ENCODE measurements at regions not wholly inside any gene's neighbourhood (a gene's known extent, or its start where the extent isn't known, plus 50 kb on each side); places are given as distances from the start of the nearest gene placed in this dataset.

DNA sequence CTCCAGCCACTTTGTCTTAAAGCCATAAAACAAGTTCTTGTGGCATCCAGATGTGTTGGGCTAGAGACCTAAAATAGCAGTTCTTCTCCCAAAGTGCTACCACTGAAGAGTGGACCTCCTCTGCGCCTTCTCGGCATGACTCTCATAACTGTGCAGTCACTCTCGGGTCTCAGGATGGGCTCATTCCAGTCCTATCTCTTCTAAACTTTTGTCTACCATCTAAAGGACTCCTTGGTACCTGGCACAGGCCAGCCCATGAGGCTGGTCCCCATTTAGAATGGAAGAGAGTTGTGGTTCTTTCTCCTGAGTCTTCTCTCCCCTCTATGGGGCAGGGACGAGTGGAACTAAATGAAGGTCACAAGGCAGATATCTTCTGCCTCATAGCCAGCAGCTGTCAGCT, 272.0 kb upstream of the TMTC4 start:
- TF ChIP-seq, protein P1, sequence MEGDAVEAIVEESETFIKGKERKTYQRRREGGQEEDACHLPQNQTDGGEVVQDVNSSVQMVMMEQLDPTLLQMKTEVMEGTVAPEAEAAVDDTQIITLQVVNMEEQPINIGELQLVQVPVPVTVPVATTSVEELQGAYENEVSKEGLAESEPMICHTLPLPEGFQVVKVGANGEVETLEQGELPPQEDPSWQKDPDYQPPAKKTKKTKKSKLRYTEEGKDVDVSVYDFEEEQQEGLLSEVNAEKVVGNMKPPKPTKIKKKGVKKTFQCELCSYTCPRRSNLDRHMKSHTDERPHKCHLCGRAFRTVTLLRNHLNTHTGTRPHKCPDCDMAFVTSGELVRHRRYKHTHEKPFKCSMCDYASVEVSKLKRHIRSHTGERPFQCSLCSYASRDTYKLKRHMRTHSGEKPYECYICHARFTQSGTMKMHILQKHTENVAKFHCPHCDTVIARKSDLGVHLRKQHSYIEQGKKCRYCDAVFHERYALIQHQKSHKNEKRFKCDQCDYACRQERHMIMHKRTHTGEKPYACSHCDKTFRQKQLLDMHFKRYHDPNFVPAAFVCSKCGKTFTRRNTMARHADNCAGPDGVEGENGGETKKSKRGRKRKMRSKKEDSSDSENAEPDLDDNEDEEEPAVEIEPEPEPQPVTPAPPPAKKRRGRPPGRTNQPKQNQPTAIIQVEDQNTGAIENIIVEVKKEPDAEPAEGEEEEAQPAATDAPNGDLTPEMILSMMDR (conservative IDR thresholded peaks at IDR 0.05) = no peak
- peaks cover 3% of the 10 kb centered on the region for H3K4me1 Mint-ChIP-seq (ENCODE audit: unreplicated experiment)
- H3K27me3 Mint-ChIP-seq = peaks cover 2% of the 10 kb centered on the region
- no peak overlapping the region for H3K27ac Mint-ChIP-seq
- no peak overlapping the region for H3K4me3 Mint-ChIP-seq
- no peaks in the 10 kb centered on the region for H3K36me3 Mint-ChIP-seq
- no peaks in the 10 kb centered on the region for H3K9me3 Mint-ChIP-seq
- DNase-seq (ENCODE audit: extremely low spot score, unreplicated experiment) = no peak

DNA sequence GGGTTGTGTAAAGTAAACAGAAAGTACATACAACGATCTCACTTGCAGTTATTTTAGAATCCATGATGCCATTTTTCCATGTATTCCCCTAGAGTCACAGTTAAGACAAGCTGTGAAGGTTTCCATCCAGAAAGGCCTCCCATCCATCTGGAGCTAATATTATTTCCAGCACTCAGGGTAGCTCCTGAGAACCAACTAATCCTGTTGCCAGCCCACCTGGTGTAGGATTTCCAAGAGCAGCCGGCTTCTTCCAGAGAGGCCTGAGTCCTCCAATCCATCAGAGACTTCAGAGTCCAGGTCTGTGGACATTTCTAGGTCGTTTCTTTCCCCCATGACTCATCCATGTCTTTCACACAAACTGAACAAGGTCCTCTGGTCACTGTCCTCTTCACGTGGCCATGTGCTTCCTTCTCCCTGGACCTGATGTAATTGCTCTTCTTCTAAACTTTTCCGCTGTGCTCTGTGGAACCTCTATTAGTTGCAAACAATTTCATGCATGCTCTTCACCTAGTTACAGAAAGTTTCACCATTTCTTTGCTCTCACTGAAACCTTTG, 270.3 kb upstream of the TMTC4 start:
- DNase-seq (ENCODE audit: extremely low spot score, unreplicated experiment) = no peak
- Mint-ChIP-seq H3K27ac (no peak overlapping the region), H3K4me3 (no peak overlapping the region), H3K4me1 (ENCODE audit: unreplicated experiment) (peaks cover 16% of the 10 kb centered on the region), H3K9me3 (no peaks in the 10 kb centered on the region), H3K36me3 (no peaks in the 10 kb centered on the region), H3K27me3 (peaks cover 2% of the 10 kb centered on the region)
- TF ChIP-seq, protein P1 (conservative IDR thresholded peaks at IDR 0.05) = no peak

DNA sequence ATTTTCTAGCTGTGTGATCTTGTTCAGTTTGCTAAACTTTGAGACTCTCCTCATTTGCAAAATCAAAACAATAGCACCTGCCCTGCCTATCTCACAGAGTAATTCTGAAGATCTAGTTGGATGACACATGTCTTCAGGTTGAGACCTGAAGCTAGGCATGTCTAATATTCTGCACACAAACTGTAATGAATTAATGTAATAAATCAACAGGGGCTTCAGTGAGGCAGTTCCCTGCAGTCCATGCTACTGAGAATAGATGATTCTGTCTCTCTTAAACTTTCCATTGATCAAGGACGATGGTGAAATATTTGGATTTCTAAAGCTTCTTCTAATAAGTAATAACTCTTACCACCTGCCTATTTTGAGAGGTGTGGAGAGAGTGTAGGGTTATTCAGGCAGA, 268.1 kb upstream of the TMTC4 start:
- DNase-seq (ENCODE audit: extremely low spot score, unreplicated experiment) = no peak
- Mint-ChIP-seq H3K4me3 (no peak overlapping the region), H3K9me3 (no peaks in the 10 kb centered on the region), H3K4me1 (ENCODE audit: unreplicated experiment) (peaks cover 16% of the 10 kb centered on the region), H3K36me3 (no peaks in the 10 kb centered on the region), H3K27ac (no peak overlapping the region), H3K27me3 (peaks cover 2% of the 10 kb centered on the region)
- TF ChIP-seq, protein P1 (conservative IDR thresholded peaks at IDR 0.05) = no peak

DNA sequence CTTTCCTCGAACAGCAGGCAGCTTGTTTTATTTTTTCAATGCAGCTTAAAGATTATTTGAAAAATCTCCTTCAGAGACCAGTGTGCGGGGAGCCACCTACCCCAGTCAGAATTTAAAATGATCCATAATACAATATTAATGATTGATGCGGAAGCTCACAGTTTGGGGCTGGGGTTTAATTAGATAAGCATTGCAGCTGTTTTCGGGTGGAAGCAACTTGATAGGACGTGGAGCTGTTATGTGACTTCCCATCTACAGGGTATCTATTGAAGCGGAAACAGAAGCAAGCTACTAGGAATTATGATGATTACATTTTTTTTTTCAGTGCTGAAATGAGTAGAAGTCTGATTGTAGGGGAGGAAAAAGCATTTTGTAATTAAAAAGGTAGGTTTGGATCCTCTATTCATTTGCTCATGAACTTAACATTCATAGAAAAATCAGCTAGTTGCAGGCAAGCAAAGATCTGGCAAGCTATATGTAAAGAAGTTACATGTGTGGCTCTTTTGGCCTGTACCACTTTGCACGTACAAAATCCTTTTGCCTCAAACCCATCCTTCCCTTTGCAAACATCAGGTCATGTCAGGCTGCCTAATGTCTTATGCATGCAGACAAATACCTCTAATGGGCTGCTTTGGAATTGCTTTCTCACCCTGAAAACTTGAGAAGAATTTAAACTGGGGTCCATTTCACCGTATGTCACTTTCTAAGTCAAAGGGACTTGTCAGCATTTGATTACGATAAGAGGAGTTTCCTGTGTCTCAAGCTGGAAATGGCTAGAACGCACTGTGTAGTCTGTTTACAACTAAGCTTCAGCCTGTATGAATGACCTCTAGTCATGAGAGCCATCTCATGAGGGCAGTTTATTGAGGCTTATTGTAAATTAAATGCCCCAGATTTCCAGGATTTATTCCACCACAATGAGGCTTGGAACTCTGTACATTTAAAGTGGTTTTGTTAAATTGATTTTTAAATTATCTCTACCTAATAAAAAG, 267.1 kb upstream of the TMTC4 start:
- TF ChIP-seq, protein P1 (conservative IDR thresholded peaks at IDR 0.05) = no peak
- no peak overlapping the region for H3K4me3 Mint-ChIP-seq
- H3K4me1 Mint-ChIP-seq (ENCODE audit: unreplicated experiment) = peaks cover 16% of the 10 kb centered on the region
- no peaks in the 10 kb centered on the region for H3K36me3 Mint-ChIP-seq
- no peak for DNase-seq (ENCODE audit: extremely low spot score, unreplicated experiment)
- no peak overlapping the region for H3K27ac Mint-ChIP-seq
- H3K27me3 Mint-ChIP-seq = peaks cover 2% of the 10 kb centered on the region
- H3K9me3 Mint-ChIP-seq = no peaks in the 10 kb centered on the region

DNA sequence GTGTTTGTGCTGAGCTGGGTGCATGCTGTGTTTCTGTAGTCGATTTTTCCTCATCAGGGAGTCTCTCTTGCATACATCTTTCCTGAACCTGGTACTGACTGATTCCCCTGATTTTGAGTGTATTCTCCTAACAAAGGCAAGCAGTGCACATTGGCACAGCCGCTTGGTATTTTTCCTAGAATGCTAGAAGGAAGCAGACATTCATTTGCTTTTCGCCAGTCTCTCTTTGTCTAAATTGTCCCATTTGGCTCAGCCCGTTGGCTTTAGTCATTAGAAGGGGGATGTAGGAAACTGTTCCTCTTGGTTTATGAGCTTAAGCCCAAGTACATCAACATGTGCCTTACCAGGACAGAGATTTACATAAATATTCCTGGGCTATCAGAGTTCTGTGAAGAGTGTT, 266.1 kb upstream of the TMTC4 start:
- H3K27me3 Mint-ChIP-seq = no peaks in the 10 kb centered on the region
- H3K4me3 Mint-ChIP-seq = no peak overlapping the region
- no peak for DNase-seq (ENCODE audit: extremely low spot score, unreplicated experiment)
- H3K9me3 Mint-ChIP-seq = no peaks in the 10 kb centered on the region
- no peaks in the 10 kb centered on the region for H3K36me3 Mint-ChIP-seq
- H3K27ac Mint-ChIP-seq = no peak overlapping the region
- H3K4me1 Mint-ChIP-seq (ENCODE audit: unreplicated experiment) = peaks cover 16% of the 10 kb centered on the region
- TF ChIP-seq, protein P1 (conservative IDR thresholded peaks at IDR 0.05) = no peak
